H1 (cell line): ENCODE measurements at regions not wholly inside any gene's neighbourhood (a gene's known extent, or its start where the extent isn't known, plus 50 kb on each side); places are given as distances from the start of the nearest gene placed in this dataset.

Experiments
- CTCF ChIA-PET: fragments of 300-600 bp; sonication (Branson Sonifier 250); formaldehyde crosslinking; loops from one replicate; lab custom pipeline; 2021; ENCODE audit not compliant: partially characterized antibody; lab: Charles Lee
- POLR2A ChIA-PET: fragments of 300-600 bp; sonication (Branson Sonifier 250); formaldehyde crosslinking; loops from one replicate; lab custom pipeline; 2021; ENCODE audit warnings: inconsistent platforms; ENCODE audit not compliant: partially characterized antibody; lab: Charles Lee
- DNase-seq, 2 experiments: peaks; one replicate each; pipeline versions ENCODE4 v3.0.0 to v3.0.0-alpha.2; 2010 to 2022; ENCODE audit warnings: low spot score in 2 of 2, low read depth in 1 of 2, mixed read lengths in 1 of 2
- FAIRE-seq: peaks from 2 replicates; lab custom pipeline; 2011; peaks lifted over from hg19 to GRCh38; lab: Jason Lieb, UNC
- H2AFZ ChIP-seq: 2 replicates; pipeline ENCODE4 v1.8.1; 2012; ENCODE audit warnings: low read length, inconsistent platforms
- H2AK5ac ChIP-seq: 2 replicates; pipeline ENCODE4 v1.6.1; 2013; ENCODE audit warnings: low read depth, low read length
- H2BK120ac ChIP-seq: replicated peaks from 2 replicates; pipeline ENCODE3; 2013; ENCODE audit warnings: low read depth, low read length, inconsistent platforms
- H2BK12ac ChIP-seq: 2 replicates; pipeline ENCODE4 v1.6.1; 2013; ENCODE audit warnings: low read depth, low read length
- H2BK15ac ChIP-seq: 2 replicates; pipeline ENCODE4 v1.6.1; 2013; ENCODE audit warnings: low read length
- H2BK20ac ChIP-seq: 2 replicates; pipeline ENCODE4 v1.6.1; 2013; ENCODE audit warnings: low read length
- H2BK5ac ChIP-seq: 2 replicates; pipeline ENCODE4 v1.6.1; 2013; ENCODE audit warnings: low read depth, low read length
- H3K14ac ChIP-seq: 2 replicates; pipeline ENCODE4 v1.6.1; 2013; ENCODE audit warnings: inconsistent platforms; ENCODE audit not compliant: insufficient read length
- H3K18ac ChIP-seq: 2 replicates; pipeline ENCODE4 v1.6.1; 2013; ENCODE audit warnings: low read length; ENCODE audit errors: extremely low read depth
- H3K23ac ChIP-seq: 2 replicates; pipeline ENCODE4 v1.6.1; 2013; ENCODE audit warnings: inconsistent platforms; ENCODE audit not compliant: insufficient read length
- H3K23me2 ChIP-seq: 2 replicates; pipeline ENCODE4 v1.6.1; 2013; ENCODE audit warnings: low read depth, low read length
- H3K27ac ChIP-seq: 2 replicates; pipeline ENCODE4 v1.6.1; 2011; ENCODE audit warnings: low read depth, low read length, inconsistent platforms
- H3K27me3 ChIP-seq, 4 experiments: replicated peaks in 1 of 4; 1 replicate in 1 of 4; 2 replicates in 3 of 4; pipeline versions ENCODE4 v1.6.1 to v1.8.1; 2011 to 2013; ENCODE audit warnings: low read length in 3 of 4, mild to moderate bottlenecking in 3 of 4, inconsistent platforms in 2 of 4, mixed read lengths in 2 of 4, moderate library complexity in 1 of 4; ENCODE audit not compliant: control insufficient read depth in 3 of 4, insufficient read depth in 3 of 4; ENCODE audit errors: extremely low read depth in 1 of 4
- H3K36me3 ChIP-seq, 4 experiments: 2 replicates each; pipeline versions ENCODE4 v1.6.1 to v1.8.1; 2011 to 2013; ENCODE audit warnings: mild to moderate bottlenecking in 4 of 4, low read length in 3 of 4, moderate library complexity in 2 of 4, control low read depth in 1 of 4, inconsistent platforms in 1 of 4; ENCODE audit not compliant: insufficient read depth in 4 of 4, control insufficient read depth in 2 of 4
- H3K4ac ChIP-seq: replicated peaks from 2 replicates; pipeline ENCODE3; 2013; ENCODE audit warnings: low read length, low read depth, mixed read lengths, inconsistent platforms; ENCODE audit not compliant: insufficient read length
- H3K4me1 ChIP-seq, 4 experiments: replicated peaks in 1 of 4; 1 replicate in 1 of 4; 2 replicates in 3 of 4; pipeline versions ENCODE4 v1.6.1 to v1.8.1; 2011 to 2013; ENCODE audit warnings: low read length in 3 of 4, inconsistent platforms in 2 of 4, mixed read lengths in 1 of 4; ENCODE audit not compliant: insufficient read depth in 4 of 4, control insufficient read depth in 3 of 4
- H3K4me2 ChIP-seq, 2 experiments: 2 replicates each; pipeline versions ENCODE4 v1.6.1 to v1.8.1; 2011 to 2013; ENCODE audit warnings: low read depth in 2 of 2, low read length in 2 of 2, control low read depth in 1 of 2, inconsistent platforms in 1 of 2, mild to moderate bottlenecking in 1 of 2; ENCODE audit not compliant: insufficient read depth in 1 of 2
- H3K4me3 ChIP-seq, 4 experiments: fragments of 200-600, 300-600 bp in 1 of 4; sonication (generic), shearing (Covaris generic), sonication (Bioruptor Twin) in 1 of 4; 2 replicates each; pipeline versions ENCODE4 v1.5.1 to v1.8.1; 2011 to 2016; ENCODE audit warnings: low read length in 4 of 4, low read depth in 3 of 4, control low read depth in 2 of 4, inconsistent platforms in 2 of 4, mild to moderate bottlenecking in 2 of 4, mixed read lengths in 1 of 4, moderate library complexity in 1 of 4; ENCODE audit not compliant: insufficient read depth in 2 of 4; ENCODE audit errors: extremely low read depth in 1 of 4
- H3K56ac ChIP-seq: replicated peaks from 2 replicates; pipeline ENCODE3; 2013; ENCODE audit warnings: low read depth, mild to moderate bottlenecking, mixed read lengths, low read length, inconsistent platforms; ENCODE audit not compliant: insufficient read length
- H3K79me1 ChIP-seq: 2 replicates; pipeline ENCODE4 v1.6.1; 2013; ENCODE audit warnings: low read depth, low read length, control low read depth
- H3K79me2 ChIP-seq, 2 experiments: 2 replicates each; pipeline versions ENCODE4 v1.6.1 to v1.8.1; 2012 to 2013; ENCODE audit warnings: low read length in 2 of 2, mild to moderate bottlenecking in 2 of 2, inconsistent platforms in 1 of 2; ENCODE audit not compliant: insufficient read depth in 2 of 2, control insufficient read depth in 1 of 2
- H3K9ac ChIP-seq, 4 experiments: replicated peaks in 1 of 4; 1 replicate in 1 of 4; 2 replicates in 3 of 4; pipeline versions ENCODE4 v1.6.1 to v1.8.1; 2011 to 2013; ENCODE audit warnings: low read depth in 3 of 4, low read length in 3 of 4, control low read depth in 2 of 4, mild to moderate bottlenecking in 2 of 4, moderate library complexity in 2 of 4, inconsistent platforms in 1 of 4; ENCODE audit errors: extremely low read depth in 1 of 4
- H3K9me3 ChIP-seq, 2 experiments: 2 replicates each; pipeline versions ENCODE4 v1.6.1 to v1.8.1; 2012 to 2013; ENCODE audit warnings: mild to moderate bottlenecking in 2 of 2, moderate library complexity in 2 of 2, control low read depth in 1 of 2, inconsistent platforms in 1 of 2, low read depth in 1 of 2, low read length in 1 of 2, mixed read lengths in 1 of 2; ENCODE audit not compliant: insufficient read depth in 2 of 2
- H4K20me1 ChIP-seq, 2 experiments: replicated peaks in 1 of 2; 2 replicates each; pipeline versions ENCODE3 to v1.8.1; 2011 to 2013; ENCODE audit warnings: inconsistent platforms in 2 of 2, low read length in 2 of 2, mild to moderate bottlenecking in 1 of 2; ENCODE audit not compliant: insufficient read depth in 2 of 2, control insufficient read depth in 1 of 2
- H4K5ac ChIP-seq: 2 replicates; pipeline ENCODE4 v1.6.1; 2013; ENCODE audit warnings: low read length, low read depth, mixed read lengths, inconsistent platforms; ENCODE audit not compliant: insufficient read length
- H4K8ac ChIP-seq: 2 replicates; pipeline ENCODE4 v1.8.0; 2013; ENCODE audit warnings: mild to moderate bottlenecking, moderate library complexity, low read length, inconsistent platforms; ENCODE audit not compliant: insufficient read depth; ENCODE audit errors: extremely low read depth
- H4K91ac ChIP-seq: replicated peaks from 2 replicates; pipeline ENCODE3; 2013; ENCODE audit warnings: low read length, mixed read lengths, inconsistent platforms; ENCODE audit not compliant: insufficient read length
- BCL11A ChIP-seq, 2 experiments: IDR thresholded peaks; one replicate each; pipeline ENCODE4 v1.6.1; 2011; ENCODE audit warnings: low read depth in 2 of 2, low read length in 2 of 2, mild to moderate bottlenecking in 2 of 2
- EP300 ChIP-seq, 2 experiments: IDR thresholded peaks; 1 replicate in 1 of 2; 2 replicates in 1 of 2; pipeline ENCODE4 v1.6.1; 2011 to 2012; ENCODE audit warnings: low read depth in 2 of 2, low read length in 2 of 2, mild to moderate bottlenecking in 2 of 2, borderline replicate concordance in 1 of 2, inconsistent platforms in 1 of 2, moderate library complexity in 1 of 2
- GTF2F1 ChIP-seq: IDR thresholded peaks from 2 replicates; pipeline ENCODE4 v1.6.1; 2012; ENCODE audit warnings: low read depth, low read length, improper control_type of control experiment, borderline replicate concordance
- KDM4A ChIP-seq: IDR thresholded peaks from one replicate; pipeline ENCODE4 v1.7.1; 2012; ENCODE audit warnings: low read depth, mild to moderate bottlenecking, moderate library complexity, low read length, inconsistent platforms; ENCODE audit not compliant: severe bottlenecking
- MAFK ChIP-seq: IDR thresholded peaks from 2 replicates; pipeline ENCODE4 v1.6.1; 2012; ENCODE audit warnings: low read depth, mild to moderate bottlenecking, improper control_type of control experiment, low read length
- RFX5 ChIP-seq: IDR thresholded peaks from 2 replicates; pipeline ENCODE4 v1.6.1; 2011; ENCODE audit warnings: low read depth, low read length, improper control_type of control experiment, borderline replicate concordance
- SIX5 ChIP-seq: IDR thresholded peaks from 2 replicates; pipeline ENCODE4 v1.6.1; 2011; ENCODE audit warnings: mild to moderate bottlenecking, low read depth, low read length
- WGBS, 2 experiments: shearing (Covaris generic) in 1 of 2; methylation state at CpG; one replicate each; pipeline versions ENCODE4 v1.1.6 to v1.1.7; 2013 to 2015; ENCODE audit warnings: low lambda C conversion rate in 2 of 2, mixed read lengths in 2 of 2, inconsistent platforms in 1 of 2, low coverage in 1 of 2, missing lambda C conversion rate in 1 of 2; ENCODE audit not compliant: insufficient replicate concordance in 2 of 2, insufficient coverage in 1 of 2, insufficient read length in 1 of 2; ENCODE audit errors: extremely low coverage in 1 of 2, missing lambda C conversion rate in 1 of 2; 5-methylcytosine and 5-hydroxymethylcytosine counted together

DNA sequence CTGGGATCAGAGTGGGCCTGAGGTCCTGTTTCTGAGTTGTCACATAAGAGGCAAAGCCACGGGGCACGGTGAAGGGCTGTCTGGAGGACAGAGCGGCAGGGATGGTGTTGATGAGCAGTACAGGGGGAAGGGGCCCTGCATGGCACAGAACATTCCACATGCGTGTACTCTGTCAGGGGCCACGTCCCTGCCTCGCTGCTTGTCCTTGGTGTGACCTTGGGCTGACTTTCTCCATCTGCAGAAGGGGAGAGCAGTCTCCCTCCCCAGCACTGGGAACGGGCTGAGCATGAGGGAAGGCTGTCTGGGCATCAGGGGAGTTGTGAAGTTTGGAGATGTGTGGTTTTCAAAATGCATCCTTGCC lies 71.5 kb upstream of the GSE1 start:
- 90% methylated on average over 7 of the region's 7 CpGs; no CpG with 5 or more reads in 1 of the 2 experiments for WGBS, 2 experiments
- H2BK120ac ChIP-seq: no peak overlapping the region
- no peak overlapping the region; the same call in 1 of the 2 replicates for H2AK5ac ChIP-seq
- CTCF ChIA-PET: interaction anchor here (0.7 to 12.9 kb wide), 9 partner anchors 9 to 120 kb away, joined by 3 to 153 read pairs (median 4); no protein-coding TSS in a partner anchor
- no peak overlapping the region for H3K4me2 ChIP-seq
- H2AFZ ChIP-seq: no peak overlapping the region
- H3K14ac ChIP-seq: no peak overlapping the region
- H3K56ac ChIP-seq: no peak overlapping the region
- H2BK5ac ChIP-seq: peak overlapping the region; percentile 44; the same call in 1 of the 2 replicates
- H3K9me3 ChIP-seq: peaks cover 8 to 9% of the 10 kb centered on the region in 2 experiments; a peak in 3 of 4 replicates
- no peak overlapping the region; a peak in 1 of 7 replicates for H3K9ac ChIP-seq
- no peak for DNase-seq
- no peaks in the 10 kb centered on the region for H3K27me3 ChIP-seq
- no peaks in the 10 kb centered on the region for H3K36me3 ChIP-seq
- no peaks in the 10 kb centered on the region for H4K20me1 ChIP-seq
- H4K91ac ChIP-seq: peak overlapping the region; percentile 44
- FAIRE-seq: no peak
- H3K23me2 ChIP-seq: no peaks in the 10 kb centered on the region; the same call in 1 of the 2 replicates
- peaks cover 0 to 14% (median 10%) of the 10 kb centered on the region in 4 experiments; a peak in 6 of 7 replicates for H3K4me1 ChIP-seq
- peak overlapping the region; percentile 60; the same call in 1 of the 2 replicates for H3K18ac ChIP-seq
- POLR2A ChIA-PET: interaction anchor here (1.3 kb wide), 1 partner anchor 11 kb away, joined by 5 read pairs; no protein-coding TSS in a partner anchor
- H3K23ac ChIP-seq: no peak overlapping the region
- no peak overlapping the region for H3K4me3 ChIP-seq
- H2BK20ac ChIP-seq: 0 out of 2 replicates have a peak overlapping the region, but pooled peaks have one; percentile 86
- H4K5ac ChIP-seq: no peak overlapping the region
- H4K8ac ChIP-seq: no peak overlapping the region
- H3K79me2 ChIP-seq: no peaks in the 10 kb centered on the region
- TF ChIP-seq RFX5 (no peak), MAFK (no peak), KDM4A (no peak), EP300 (IDR thresholded peaks at IDR 0.05; ENCODE audit: borderline replicate concordance in 1 of 2, low read depth in 2 of 2, low read length in 2 of 2) (no peak), GTF2F1 (no peak), SIX5 (no peak), BCL11A (IDR thresholded peaks at IDR 0.05; ENCODE audit: low read depth in 2 of 2, low read length in 2 of 2) (no peak)
- peaks cover 4% of the 10 kb centered on the region; the same call in 1 of the 2 replicates for H3K79me1 ChIP-seq
- no peak overlapping the region for H3K4ac ChIP-seq
- peak overlapping the region; percentile 18; the same call in 1 of the 2 replicates for H2BK15ac ChIP-seq
- peak overlapping the region; percentile 77; the same call in 1 of the 2 replicates for H2BK12ac ChIP-seq
- H3K27ac ChIP-seq: no peak overlapping the region
